GM12873 (cell line): ENCODE measurements at regions not wholly inside any gene's neighbourhood (a gene's known extent, or its start where the extent isn't known, plus 50 kb on each side); places are given as distances from the start of the nearest gene placed in this dataset.

ENCODE experiments used
- CTCF ChIP-seq: IDR thresholded peaks from 2 replicates; pipeline ENCODE4 v1.5.1; 2012; ENCODE audit warnings: low read depth, mild to moderate bottlenecking, moderate library complexity, low read length, control low read depth; ENCODE audit not compliant: insufficient read depth; ENCODE audit errors: missing control alignments

- no peak for TF ChIP-seq CTCF
Observed at GRCh38 chr7:91323626-91324158, 59.5 kb downstream of the FZD1 start.

GRCh38 chr7:91324663-91325062 is 60.4 kb downstream of the FZD1 start:
- TF ChIP-seq CTCF, result no peak

GRCh38 chr7:91325726-91326125 is 61.5 kb downstream of the FZD1 start:
- no peak for TF ChIP-seq CTCF

- no peak for TF ChIP-seq CTCF
Observed at GRCh38 chr7:91326516-91327199, 62.4 kb downstream of the FZD1 start.

- TF ChIP-seq CTCF, result no peak
Observed at GRCh38 chr7:91327346-91327745, 63.1 kb downstream of the FZD1 start.

GRCh38 chr7:91329571-91329970 is 65.3 kb downstream of the FZD1 start:
- TF ChIP-seq CTCF, result no peak

- TF ChIP-seq CTCF, result no peak
Observed at GRCh38 chr7:91330191-91330808, 66.1 kb downstream of the FZD1 start.
